ENCODE measurements at regions not wholly inside any gene's neighbourhood (a gene's known extent, or its start where the extent isn't known, plus 50 kb on each side); places are given as distances from the start of the nearest gene placed in this dataset.

- intact Hi-C loops (cut with micrococcal nuclease), result no loop called here
- Histone ChIP-seq H3K4me1 (replicated peaks in 1 of 2; ENCODE audit: control insufficient read depth in 2 of 2, insufficient read depth in 2 of 2, low read length in 2 of 2) (no peaks in the 10 kb centered on the region), H3K27me3 (ENCODE audit: control insufficient read depth in 2 of 2, insufficient read depth in 2 of 2, low read length in 2 of 2) (no peaks in the 10 kb centered on the region), H2AFZ (ENCODE audit: low read depth, low read length) (no peak overlapping the region), H3K9me1 (ENCODE audit: control insufficient read depth, insufficient read depth, low read length) (no peaks in the 10 kb centered on the region), H3K4me2 (ENCODE audit: insufficient read depth, low read length) (no peak overlapping the region), H3K4me3 (no peak overlapping the region), H3K9ac (ENCODE audit: insufficient read depth in 1 of 2, low read depth in 2 of 2, low read length in 2 of 2) (no peak overlapping the region), H4K20me1 (replicated peaks; ENCODE audit: control insufficient read depth, insufficient read depth, low read length) (no peaks in the 10 kb centered on the region), H3K27ac (ENCODE audit: extremely low read depth, low read depth, low read length) (no peak overlapping the region), H3K79me2 (ENCODE audit: control insufficient read depth, insufficient read depth, low read length) (no peaks in the 10 kb centered on the region), H3K36me3 (ENCODE audit: control insufficient read depth, insufficient read depth, low read length) (no peaks in the 10 kb centered on the region), H3K9me3 (replicated peaks; ENCODE audit: control insufficient read depth, insufficient read depth, low read depth, low read length) (no peaks in the 10 kb centered on the region; the same call in 1 of the 2 replicates)
- CTCF ChIA-PET (ENCODE audit: low intra/inter-chr PET ratio), result no interaction called here
- DNase-seq (ENCODE audit: extremely low read depth in 1 of 4, low spot score in 3 of 4) (no peak), FAIRE-seq (no peak), ATAC-seq (no peak)
- 1% methylated on average over 4 of the region's 4 CpGs for WGBS (ENCODE audit: insufficient coverage, low coverage, missing lambda C conversion rate)
- in situ Hi-C loops (cut with MboI), result no loop called here
- POLR2A ChIA-PET, result no interaction called here
- TF ChIP-seq POU5F1 (IDR thresholded peaks at IDR 0.05; ENCODE audit: borderline replicate concordance, low read depth, low read length, partially characterized antibody) (no peak), RUNX1 (IDR thresholded peaks at IDR 0.05; ENCODE audit: low read depth) (no peak), NCOA2 (IDR thresholded peaks at IDR 0.05; ENCODE audit: partially characterized antibody in 2 of 2) (no peak), TSHZ1 (CRISPR knock-in tag; IDR thresholded peaks at IDR 0.05) (no peak), YBX1 (IDR thresholded peaks at IDR 0.05) (no peak)
- BruUV-seq (replicated peaks), result no TSS peak
Observed at GRCh38 chr1:239805042-239805441, 286.6 kb upstream of the FMN2 start.

All from K562 (cell line).